ENCODE measurements at regions not wholly inside any gene's neighbourhood (a gene's known extent, or its start where the extent isn't known, plus 50 kb on each side); places are given as distances from the start of the nearest gene placed in this dataset.

- in situ Hi-C loops (cut with HindIII; ENCODE audit: low sequenced_read_pairs): no loop called here
- no peak for DNase-seq (ENCODE audit: low read depth)
- TF ChIP-seq CTCF (IDR thresholded peaks at IDR 0.05; ENCODE audit: low read depth, low read length, missing control alignments): no peak
- no peak overlapping the region for H3K4me3 ChIP-seq (ENCODE audit: low read depth, low read length)
Measured at GRCh38 chr4:116952530-116953136, 132.7 kb downstream of the TRAM1L1 start.

- in situ Hi-C loops (cut with HindIII; ENCODE audit: low sequenced_read_pairs): no loop called here
- no peak for DNase-seq (ENCODE audit: low read depth)
Measured at GRCh38 chr4:116949856-116950255, 135.5 kb downstream of the TRAM1L1 start.

DNA sequence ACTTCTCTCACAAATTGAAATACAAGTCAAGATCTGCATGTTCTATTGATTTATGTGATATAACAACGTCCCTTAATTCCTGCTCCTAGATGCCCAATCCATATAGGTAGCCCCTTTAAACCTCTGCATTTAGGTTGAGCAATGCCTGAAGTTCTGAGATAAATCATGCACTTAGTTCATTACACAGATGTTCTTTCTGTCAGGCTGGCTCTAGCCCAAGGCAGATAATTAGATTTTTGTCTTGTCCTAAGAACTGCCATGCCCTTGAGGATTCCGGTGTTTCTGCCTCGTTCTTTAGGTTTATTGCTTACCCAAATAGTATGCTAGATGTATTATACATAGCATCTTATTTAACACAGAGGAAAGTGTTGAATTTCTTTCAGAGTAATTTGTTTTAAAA, 143.1 kb downstream of the TRAM1L1 start:
- DNase-seq (ENCODE audit: low read depth): no peak
- no peak overlapping the region for H3K4me3 ChIP-seq (ENCODE audit: low read depth, low read length)
- in situ Hi-C loops (cut with HindIII; ENCODE audit: low sequenced_read_pairs): no loop called here
- TF ChIP-seq CTCF (IDR thresholded peaks at IDR 0.05; ENCODE audit: low read depth, low read length, missing control alignments): no peak

More at GRCh38 chr4:116949856-116950255, 135.5 kb downstream of the TRAM1L1 start:
- no peak overlapping the region for H3K4me3 ChIP-seq (ENCODE audit: low read depth, low read length)
- no peak for TF ChIP-seq CTCF (IDR thresholded peaks at IDR 0.05; ENCODE audit: low read depth, low read length, missing control alignments)

DNA sequence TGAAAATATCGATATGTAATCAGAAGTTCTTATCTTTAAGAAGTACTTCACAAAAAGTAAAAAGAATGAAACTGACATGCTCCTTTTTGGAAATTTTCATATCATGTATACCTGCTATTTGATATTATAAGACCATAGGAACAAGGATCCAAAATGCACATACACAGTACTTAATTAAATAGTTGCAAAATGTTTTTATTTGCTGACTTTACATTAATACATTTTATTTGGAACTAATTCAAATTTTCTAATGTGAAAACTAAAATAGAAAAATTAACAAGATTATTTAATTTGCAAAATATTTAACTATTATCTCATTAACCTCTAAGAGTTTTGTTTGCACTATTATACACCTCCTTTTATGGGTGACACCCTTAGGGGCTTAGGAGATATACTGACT, 155.0 kb downstream of the TRAM1L1 start:
- in situ Hi-C loops (cut with HindIII; ENCODE audit: low sequenced_read_pairs): no loop called here
- H3K4me3 ChIP-seq (ENCODE audit: low read depth, low read length): no peak overlapping the region
- no peak for TF ChIP-seq CTCF (IDR thresholded peaks at IDR 0.05; ENCODE audit: low read depth, low read length, missing control alignments)
- DNase-seq (ENCODE audit: low read depth): no peak

GRCh38 chr4:116926631-116927295, 158.6 kb downstream of the TRAM1L1 start:
- no peak overlapping the region for H3K4me3 ChIP-seq (ENCODE audit: low read depth, low read length)
- no peak for DNase-seq (ENCODE audit: low read depth)
- in situ Hi-C loops (cut with HindIII; ENCODE audit: low sequenced_read_pairs): no loop called here
- TF ChIP-seq CTCF (IDR thresholded peaks at IDR 0.05; ENCODE audit: low read depth, low read length, missing control alignments): no peak

DNA sequence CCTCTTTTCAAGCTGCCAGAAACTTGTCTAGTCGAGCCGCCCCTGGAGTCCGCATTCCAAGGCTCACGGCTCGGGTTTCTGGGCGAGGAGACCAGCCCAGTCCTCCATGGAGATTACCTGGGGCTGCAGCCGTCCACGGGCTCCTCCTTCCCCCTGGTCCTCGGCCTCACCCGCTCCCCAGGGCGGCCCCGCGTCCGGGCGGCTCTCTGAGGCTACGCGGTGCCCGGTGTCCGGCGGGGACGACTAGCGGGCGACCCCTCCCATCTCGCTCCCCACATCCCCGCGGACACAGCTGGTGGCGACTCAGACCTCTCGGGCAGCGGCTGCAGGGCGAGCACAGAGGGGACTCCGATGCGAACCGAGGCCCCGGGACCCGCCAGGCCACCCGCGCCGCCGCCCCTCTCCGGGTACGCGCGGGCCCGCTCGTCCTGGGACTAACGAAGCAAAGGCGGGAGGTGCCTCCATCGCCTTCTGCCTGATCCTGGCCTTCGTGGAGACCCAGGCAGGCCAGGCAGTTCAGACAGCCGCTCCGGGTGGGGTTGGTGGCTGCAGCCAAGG, 159.4 kb downstream of the TRAM1L1 start:
- peak overlapping the region; percentile 49 for H3K4me3 ChIP-seq (ENCODE audit: low read depth, low read length)
- in situ Hi-C loops (cut with HindIII; ENCODE audit: low sequenced_read_pairs): no loop called here
- no peak for TF ChIP-seq CTCF (IDR thresholded peaks at IDR 0.05; ENCODE audit: low read depth, low read length, missing control alignments)
- peak; percentile 8 for DNase-seq (ENCODE audit: low read depth)
